ENCODE measurements at regions not wholly inside any gene's neighbourhood (a gene's known extent, or its start where the extent isn't known, plus 50 kb on each side); places are given as distances from the start of the nearest gene placed in this dataset.

- DNase-seq (ENCODE audit: low read depth), result no peak
Measured at GRCh38 chr15:96390986-96391385, 60.5 kb downstream of the NR2F2 start.

- DNase-seq (ENCODE audit: low read depth), result no peak
Measured at GRCh38 chr15:96392380-96393208, 62.1 kb downstream of the NR2F2 start.

GRCh38 chr15:96393209-96393513 lies 62.7 kb downstream of the NR2F2 start:
- no peak for DNase-seq (ENCODE audit: low read depth)

GRCh38 chr15:96395687-96396086 lies 65.2 kb downstream of the NR2F2 start:
- no peak for DNase-seq (ENCODE audit: low read depth)

GRCh38 chr15:96398776-96399175 lies 68.3 kb downstream of the NR2F2 start:
- DNase-seq (ENCODE audit: low read depth), result no peak

- DNase-seq (ENCODE audit: low read depth), result no peak
Measured at GRCh38 chr15:96402403-96402802, 71.9 kb downstream of the NR2F2 start.

- no peak for DNase-seq (ENCODE audit: low read depth)
Measured at GRCh38 chr15:96403071-96403470, 72.6 kb downstream of the NR2F2 start.

- no peak for DNase-seq (ENCODE audit: low read depth)
Measured at GRCh38 chr15:96403932-96404331, 73.4 kb downstream of the NR2F2 start.

GRCh38 chr15:96404560-96404959 lies 74.1 kb downstream of the NR2F2 start:
- DNase-seq (ENCODE audit: low read depth), result no peak

GRCh38 chr15:96406291-96406690 lies 75.8 kb downstream of the NR2F2 start:
- DNase-seq (ENCODE audit: low read depth), result no peak

GRCh38 chr15:96406701-96407100 lies 76.2 kb downstream of the NR2F2 start:
- DNase-seq (ENCODE audit: low read depth), result no peak

GRCh38 chr15:96407482-96407881 lies 77.0 kb downstream of the NR2F2 start:
- no peak for DNase-seq (ENCODE audit: low read depth)

GRCh38 chr15:96408591-96409183 lies 78.2 kb downstream of the NR2F2 start:
- no peak for DNase-seq (ENCODE audit: low read depth)

- DNase-seq (ENCODE audit: low read depth), result peak; percentile 21
Measured at GRCh38 chr15:96409215-96410138, 79.0 kb downstream of the NR2F2 start.

GRCh38 chr15:96410175-96411055 lies 79.9 kb downstream of the NR2F2 start:
- no peak for DNase-seq (ENCODE audit: low read depth)

- DNase-seq (ENCODE audit: low read depth), result no peak
Measured at GRCh38 chr15:96411056-96412031, 80.8 kb downstream of the NR2F2 start.

GRCh38 chr15:96412045-96412905 lies 81.8 kb downstream of the NR2F2 start:
- no peak for DNase-seq (ENCODE audit: low read depth)

GRCh38 chr15:96412906-96413231 lies 82.4 kb downstream of the NR2F2 start:
- peak; percentile 28 for DNase-seq (ENCODE audit: low read depth)

- DNase-seq (ENCODE audit: low read depth), result no peak
Measured at GRCh38 chr15:96413657-96414056, 83.2 kb downstream of the NR2F2 start.

GRCh38 chr15:96414875-96415274 lies 84.4 kb downstream of the NR2F2 start:
- DNase-seq (ENCODE audit: low read depth), result no peak
